ENCODE measurements at regions not wholly inside any gene's neighbourhood (a gene's known extent, or its start where the extent isn't known, plus 50 kb on each side); places are given as distances from the start of the nearest gene placed in this dataset.
A peak's percentile ranks its signal among the peaks of the same experiment; 100 is the strongest.

DNA sequence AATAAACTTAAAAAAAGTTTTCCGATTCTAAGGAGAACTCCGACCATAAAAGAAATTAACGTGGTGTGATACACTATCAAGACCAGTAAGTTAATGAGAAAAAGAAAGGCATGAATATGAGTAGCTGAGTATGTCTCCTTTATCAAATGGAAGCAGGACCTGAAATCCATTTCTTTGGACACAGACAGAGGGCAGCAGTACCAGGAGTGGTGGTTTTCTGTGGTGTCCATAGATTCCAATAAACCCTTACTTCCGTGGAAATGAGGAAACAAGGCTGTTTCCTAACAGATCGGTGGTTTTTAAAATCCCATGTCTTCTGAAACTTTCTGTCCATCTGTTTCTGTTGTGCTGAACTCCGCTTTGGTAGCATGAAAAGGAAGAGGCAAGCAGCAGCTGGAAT lies 128.5 kb upstream of the TSPAN5 start:
- TF ChIP-seq, protein P1, sequence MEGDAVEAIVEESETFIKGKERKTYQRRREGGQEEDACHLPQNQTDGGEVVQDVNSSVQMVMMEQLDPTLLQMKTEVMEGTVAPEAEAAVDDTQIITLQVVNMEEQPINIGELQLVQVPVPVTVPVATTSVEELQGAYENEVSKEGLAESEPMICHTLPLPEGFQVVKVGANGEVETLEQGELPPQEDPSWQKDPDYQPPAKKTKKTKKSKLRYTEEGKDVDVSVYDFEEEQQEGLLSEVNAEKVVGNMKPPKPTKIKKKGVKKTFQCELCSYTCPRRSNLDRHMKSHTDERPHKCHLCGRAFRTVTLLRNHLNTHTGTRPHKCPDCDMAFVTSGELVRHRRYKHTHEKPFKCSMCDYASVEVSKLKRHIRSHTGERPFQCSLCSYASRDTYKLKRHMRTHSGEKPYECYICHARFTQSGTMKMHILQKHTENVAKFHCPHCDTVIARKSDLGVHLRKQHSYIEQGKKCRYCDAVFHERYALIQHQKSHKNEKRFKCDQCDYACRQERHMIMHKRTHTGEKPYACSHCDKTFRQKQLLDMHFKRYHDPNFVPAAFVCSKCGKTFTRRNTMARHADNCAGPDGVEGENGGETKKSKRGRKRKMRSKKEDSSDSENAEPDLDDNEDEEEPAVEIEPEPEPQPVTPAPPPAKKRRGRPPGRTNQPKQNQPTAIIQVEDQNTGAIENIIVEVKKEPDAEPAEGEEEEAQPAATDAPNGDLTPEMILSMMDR (IDR thresholded peaks at IDR 0.05): peak; percentile 26; the same call in 1 of the 2 replicates
- no peak for TF ChIP-seq ZFX (IDR thresholded peaks at IDR 0.05; ENCODE audit: borderline replicate concordance)
